HCT116 (cell line): ENCODE measurements at regions not wholly inside any gene's neighbourhood (a gene's known extent, or its start where the extent isn't known, plus 50 kb on each side); places are given as distances from the start of the nearest gene placed in this dataset.

Experiments used
- CEBPB ChIP-seq: IDR thresholded peaks from 2 replicates; pipeline ENCODE4 v1.6.1; 2012; ENCODE audit warnings: low read depth
- EGR1 ChIP-seq: IDR thresholded peaks from 2 replicates; pipeline ENCODE4 v1.6.1; 2012; ENCODE audit warnings: low read depth
- POLR2A ChIP-seq: IDR thresholded peaks from 2 replicates; pipeline ENCODE4 v1.7.0; 2011; ENCODE audit warnings: borderline replicate concordance; ENCODE audit not compliant: insufficient read depth, insufficient read length; ENCODE audit errors: extremely low read depth
- SIN3A ChIP-seq: IDR thresholded peaks from 2 replicates; pipeline ENCODE4 v1.6.1; 2012; ENCODE audit warnings: low read depth
- SP1 ChIP-seq: IDR thresholded peaks from 2 replicates; pipeline ENCODE4 v1.6.1; 2012; ENCODE audit warnings: low read depth
- TCF7L2 ChIP-seq: IDR thresholded peaks from 2 replicates; pipeline ENCODE4 v1.7.0; 2011; ENCODE audit warnings: borderline replicate concordance, inconsistent platforms; ENCODE audit not compliant: insufficient read depth, insufficient read length; ENCODE audit errors: extremely low read depth
- YY1 ChIP-seq: IDR thresholded peaks from 2 replicates; pipeline ENCODE4 v1.6.1; 2011; ENCODE audit warnings: low read length, low read depth, moderate library complexity, mild to moderate bottlenecking; ENCODE audit not compliant: insufficient replicate concordance; ENCODE audit errors: extremely low read depth
- TF ChIP-seq, protein P1 (sequence below), 3 experiments: fragments of 200-600 bp in 1 of 3; sonication (generic) in 1 of 3; IDR thresholded peaks in 2 of 3; conservative IDR thresholded peaks in 1 of 3; 2 replicates each; pipeline ENCODE4 v1.5.1; 2012 to 2017; ENCODE audit warnings: low read depth in 2 of 3, low read length in 2 of 3, antibody characterized with exemption in 1 of 3, borderline replicate concordance in 1 of 3, control low read depth in 1 of 3, mild to moderate bottlenecking in 1 of 3, mixed read lengths in 1 of 3, mixed run types in 1 of 3, moderate library complexity in 1 of 3; ENCODE audit not compliant: insufficient read depth in 1 of 3
- TF ChIP-seq, protein P2 (sequence below): IDR thresholded peaks from 2 replicates; pipeline ENCODE4 v1.6.1; 2012
- TF ChIP-seq, protein P3 (sequence below): IDR thresholded peaks from 2 replicates; pipeline ENCODE4 v1.6.1; 2012; ENCODE audit warnings: low read depth
- TF ChIP-seq, protein P4 (sequence below): IDR thresholded peaks from 2 replicates; pipeline ENCODE4 v1.6.1; 2011; ENCODE audit warnings: mild to moderate bottlenecking, low read length, moderate library complexity; ENCODE audit not compliant: insufficient replicate concordance; ENCODE audit errors: extremely low read depth

DNA sequence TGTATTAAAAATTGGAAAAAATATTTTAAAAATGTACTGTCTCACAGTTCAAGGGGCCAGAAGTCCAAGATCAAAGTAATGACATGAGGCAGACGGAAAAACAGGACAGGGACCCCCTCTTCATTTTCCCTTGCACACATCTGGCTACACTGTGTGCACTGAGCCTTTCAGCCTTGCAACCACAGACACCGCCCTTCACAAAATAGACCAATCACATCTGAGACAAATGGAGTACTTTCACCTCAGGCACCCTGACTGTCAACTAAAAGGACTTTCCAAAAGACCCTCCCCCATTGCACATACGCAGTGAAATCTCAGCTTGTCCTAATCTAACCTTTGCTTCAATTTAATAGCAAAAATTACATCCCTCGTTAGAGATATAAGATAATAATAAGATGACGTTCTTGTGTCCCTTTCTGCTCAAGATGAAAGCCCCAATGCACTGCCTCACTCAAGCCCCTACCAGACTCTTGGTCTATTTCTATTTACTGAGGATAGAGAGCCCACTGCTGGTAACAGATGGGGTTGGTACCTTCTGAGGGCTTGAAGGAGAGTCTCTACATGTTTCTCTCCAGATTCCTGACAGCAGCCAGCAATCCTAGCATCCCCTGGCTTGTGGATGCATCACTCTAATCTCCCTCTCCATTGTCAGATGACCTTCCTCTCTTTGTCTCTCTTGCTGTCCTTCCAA is 514.8 kb upstream of the ADAMTS16 start:
- TF ChIP-seq POLR2A, result no peak
- TF ChIP-seq, protein P1, sequence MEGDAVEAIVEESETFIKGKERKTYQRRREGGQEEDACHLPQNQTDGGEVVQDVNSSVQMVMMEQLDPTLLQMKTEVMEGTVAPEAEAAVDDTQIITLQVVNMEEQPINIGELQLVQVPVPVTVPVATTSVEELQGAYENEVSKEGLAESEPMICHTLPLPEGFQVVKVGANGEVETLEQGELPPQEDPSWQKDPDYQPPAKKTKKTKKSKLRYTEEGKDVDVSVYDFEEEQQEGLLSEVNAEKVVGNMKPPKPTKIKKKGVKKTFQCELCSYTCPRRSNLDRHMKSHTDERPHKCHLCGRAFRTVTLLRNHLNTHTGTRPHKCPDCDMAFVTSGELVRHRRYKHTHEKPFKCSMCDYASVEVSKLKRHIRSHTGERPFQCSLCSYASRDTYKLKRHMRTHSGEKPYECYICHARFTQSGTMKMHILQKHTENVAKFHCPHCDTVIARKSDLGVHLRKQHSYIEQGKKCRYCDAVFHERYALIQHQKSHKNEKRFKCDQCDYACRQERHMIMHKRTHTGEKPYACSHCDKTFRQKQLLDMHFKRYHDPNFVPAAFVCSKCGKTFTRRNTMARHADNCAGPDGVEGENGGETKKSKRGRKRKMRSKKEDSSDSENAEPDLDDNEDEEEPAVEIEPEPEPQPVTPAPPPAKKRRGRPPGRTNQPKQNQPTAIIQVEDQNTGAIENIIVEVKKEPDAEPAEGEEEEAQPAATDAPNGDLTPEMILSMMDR (IDR thresholded peaks at IDR 0.05 in 2 of 3, conservative IDR thresholded peaks at IDR 0.05 in 1 of 3; ENCODE audit: borderline replicate concordance in 1 of 3, insufficient read depth in 1 of 3, low read depth in 2 of 3, low read length in 2 of 3), result no peak
- TF ChIP-seq, protein P2, sequence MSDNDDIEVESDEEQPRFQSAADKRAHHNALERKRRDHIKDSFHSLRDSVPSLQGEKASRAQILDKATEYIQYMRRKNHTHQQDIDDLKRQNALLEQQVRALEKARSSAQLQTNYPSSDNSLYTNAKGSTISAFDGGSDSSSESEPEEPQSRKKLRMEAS, result no peak
- TF ChIP-seq SIN3A, result no peak
- no peak for TF ChIP-seq CEBPB
- no peak for TF ChIP-seq YY1
- TF ChIP-seq, protein P3, sequence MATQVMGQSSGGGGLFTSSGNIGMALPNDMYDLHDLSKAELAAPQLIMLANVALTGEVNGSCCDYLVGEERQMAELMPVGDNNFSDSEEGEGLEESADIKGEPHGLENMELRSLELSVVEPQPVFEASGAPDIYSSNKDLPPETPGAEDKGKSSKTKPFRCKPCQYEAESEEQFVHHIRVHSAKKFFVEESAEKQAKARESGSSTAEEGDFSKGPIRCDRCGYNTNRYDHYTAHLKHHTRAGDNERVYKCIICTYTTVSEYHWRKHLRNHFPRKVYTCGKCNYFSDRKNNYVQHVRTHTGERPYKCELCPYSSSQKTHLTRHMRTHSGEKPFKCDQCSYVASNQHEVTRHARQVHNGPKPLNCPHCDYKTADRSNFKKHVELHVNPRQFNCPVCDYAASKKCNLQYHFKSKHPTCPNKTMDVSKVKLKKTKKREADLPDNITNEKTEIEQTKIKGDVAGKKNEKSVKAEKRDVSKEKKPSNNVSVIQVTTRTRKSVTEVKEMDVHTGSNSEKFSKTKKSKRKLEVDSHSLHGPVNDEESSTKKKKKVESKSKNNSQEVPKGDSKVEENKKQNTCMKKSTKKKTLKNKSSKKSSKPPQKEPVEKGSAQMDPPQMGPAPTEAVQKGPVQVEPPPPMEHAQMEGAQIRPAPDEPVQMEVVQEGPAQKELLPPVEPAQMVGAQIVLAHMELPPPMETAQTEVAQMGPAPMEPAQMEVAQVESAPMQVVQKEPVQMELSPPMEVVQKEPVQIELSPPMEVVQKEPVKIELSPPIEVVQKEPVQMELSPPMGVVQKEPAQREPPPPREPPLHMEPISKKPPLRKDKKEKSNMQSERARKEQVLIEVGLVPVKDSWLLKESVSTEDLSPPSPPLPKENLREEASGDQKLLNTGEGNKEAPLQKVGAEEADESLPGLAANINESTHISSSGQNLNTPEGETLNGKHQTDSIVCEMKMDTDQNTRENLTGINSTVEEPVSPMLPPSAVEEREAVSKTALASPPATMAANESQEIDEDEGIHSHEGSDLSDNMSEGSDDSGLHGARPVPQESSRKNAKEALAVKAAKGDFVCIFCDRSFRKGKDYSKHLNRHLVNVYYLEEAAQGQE, result no peak
- TF ChIP-seq, protein P4, sequence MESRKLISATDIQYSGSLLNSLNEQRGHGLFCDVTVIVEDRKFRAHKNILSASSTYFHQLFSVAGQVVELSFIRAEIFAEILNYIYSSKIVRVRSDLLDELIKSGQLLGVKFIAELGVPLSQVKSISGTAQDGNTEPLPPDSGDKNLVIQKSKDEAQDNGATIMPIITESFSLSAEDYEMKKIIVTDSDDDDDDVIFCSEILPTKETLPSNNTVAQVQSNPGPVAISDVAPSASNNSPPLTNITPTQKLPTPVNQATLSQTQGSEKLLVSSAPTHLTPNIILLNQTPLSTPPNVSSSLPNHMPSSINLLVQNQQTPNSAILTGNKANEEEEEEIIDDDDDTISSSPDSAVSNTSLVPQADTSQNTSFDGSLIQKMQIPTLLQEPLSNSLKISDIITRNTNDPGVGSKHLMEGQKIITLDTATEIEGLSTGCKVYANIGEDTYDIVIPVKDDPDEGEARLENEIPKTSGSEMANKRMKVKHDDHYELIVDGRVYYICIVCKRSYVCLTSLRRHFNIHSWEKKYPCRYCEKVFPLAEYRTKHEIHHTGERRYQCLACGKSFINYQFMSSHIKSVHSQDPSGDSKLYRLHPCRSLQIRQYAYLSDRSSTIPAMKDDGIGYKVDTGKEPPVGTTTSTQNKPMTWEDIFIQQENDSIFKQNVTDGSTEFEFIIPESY, result no peak
- no peak for TF ChIP-seq SP1
- no peak for TF ChIP-seq EGR1
- no peak for TF ChIP-seq TCF7L2
